ELF-1 (cell line): ENCODE measurements at regions not wholly inside any gene's neighbourhood (a gene's known extent, or its start where the extent isn't known, plus 50 kb on each side); places are given as distances from the start of the nearest gene placed in this dataset.
A peak's percentile ranks its signal among the peaks of the same experiment; 100 is the strongest.

Experiments used
- DNase-seq: peaks from one replicate; pipeline ENCODE4 v3.0.0-alpha.2; 2016; ENCODE audit warnings: low read depth, low spot score

DNA sequence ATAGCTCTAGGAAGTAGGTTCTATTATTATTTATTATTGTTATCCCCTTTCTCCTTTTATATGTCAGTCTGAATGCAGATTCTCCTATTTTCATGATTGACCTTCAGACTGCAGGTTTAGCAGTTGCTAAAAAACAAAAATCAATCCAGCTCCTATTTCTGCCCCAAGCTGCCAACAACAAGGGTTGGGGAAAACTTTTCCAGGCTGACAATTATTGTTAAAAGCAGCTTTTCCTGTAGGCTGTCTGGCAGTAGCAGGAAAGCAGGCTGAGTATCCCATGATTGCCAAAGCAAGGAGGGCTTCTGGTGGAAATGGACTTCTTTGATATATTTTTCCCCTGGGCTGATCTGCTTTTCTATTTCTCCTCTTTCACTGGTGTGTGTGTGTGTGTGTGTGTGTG is 78.0 kb upstream of the CTLA4 start:
- DNase-seq: no peak

- no peak for DNase-seq
Observed at GRCh38 chr2:203790134-203790852, 77.3 kb upstream of the CTLA4 start.

DNA sequence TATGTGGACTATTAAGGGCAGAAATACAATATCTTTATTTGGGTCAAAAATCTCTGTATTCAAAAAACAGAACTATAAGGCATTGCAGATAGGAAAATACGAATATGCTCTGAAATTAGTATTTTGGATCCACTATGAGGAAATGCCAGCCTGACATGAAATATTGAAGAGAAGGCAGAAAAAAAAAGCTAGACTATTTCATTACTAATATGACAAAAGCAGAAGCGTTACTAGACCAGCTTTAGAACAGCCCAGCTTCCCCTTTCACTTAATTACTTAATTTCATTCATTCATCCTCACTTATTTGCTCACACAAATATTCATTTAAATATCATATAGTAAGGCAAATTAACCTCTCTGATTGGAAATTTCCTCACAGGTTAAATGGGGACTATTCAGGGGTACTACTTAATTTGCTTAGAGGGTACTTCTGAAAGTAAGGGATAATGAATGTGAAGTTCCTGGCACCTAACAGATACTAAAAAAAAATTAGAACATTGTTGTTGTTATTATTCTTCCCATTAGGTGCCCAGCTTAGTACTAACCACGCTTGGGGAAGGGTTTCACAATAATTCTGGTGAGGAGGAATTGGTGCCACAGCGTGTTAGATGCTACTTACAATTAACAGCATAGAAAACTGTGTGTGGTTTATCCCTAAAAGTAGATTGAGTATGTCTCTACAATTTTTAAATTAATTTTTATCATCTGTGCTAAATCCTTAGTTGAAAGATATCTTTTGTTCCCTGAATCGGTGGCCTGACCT is 71.1 kb upstream of the CTLA4 start:
- no peak for DNase-seq

DNA sequence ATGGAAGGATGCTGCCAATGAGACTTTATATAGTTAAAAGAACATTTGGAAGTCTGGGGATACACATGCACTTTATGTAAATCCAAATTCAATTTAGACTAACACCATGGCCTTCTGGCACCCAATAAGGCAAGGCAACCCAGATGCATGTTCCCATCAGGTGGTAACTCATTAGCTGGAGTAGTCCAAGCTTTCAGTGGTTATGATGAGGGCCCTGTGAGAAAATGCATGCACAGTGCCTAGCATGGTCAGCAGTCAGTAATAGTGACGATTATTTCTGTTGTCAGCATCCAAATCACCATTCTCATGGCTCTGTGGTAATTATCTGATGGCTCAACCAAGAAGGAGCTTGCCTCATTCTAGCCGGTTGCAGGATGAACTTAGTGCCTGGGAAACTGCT is 70.3 kb upstream of the CTLA4 start:
- DNase-seq: no peak

DNA sequence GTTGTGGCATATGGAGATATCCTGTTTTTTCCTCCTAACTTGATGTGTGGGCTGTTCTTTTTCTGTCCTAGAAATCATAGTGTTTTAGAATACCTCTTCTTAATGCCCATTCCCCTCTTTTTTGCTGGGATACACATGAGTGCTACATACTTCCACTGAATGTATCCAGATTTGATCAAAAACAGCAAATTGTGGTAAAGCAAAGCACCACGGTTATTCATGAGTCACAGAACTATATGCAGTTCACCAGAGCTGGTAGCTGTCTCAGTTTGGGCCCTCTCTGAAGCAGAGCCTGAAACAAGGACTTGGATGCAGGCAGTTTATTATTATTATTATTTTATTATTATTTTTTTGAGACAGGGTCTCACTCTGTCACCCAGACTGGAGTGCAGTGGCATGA is 69.9 kb upstream of the CTLA4 start:
- DNase-seq: no peak

DNA sequence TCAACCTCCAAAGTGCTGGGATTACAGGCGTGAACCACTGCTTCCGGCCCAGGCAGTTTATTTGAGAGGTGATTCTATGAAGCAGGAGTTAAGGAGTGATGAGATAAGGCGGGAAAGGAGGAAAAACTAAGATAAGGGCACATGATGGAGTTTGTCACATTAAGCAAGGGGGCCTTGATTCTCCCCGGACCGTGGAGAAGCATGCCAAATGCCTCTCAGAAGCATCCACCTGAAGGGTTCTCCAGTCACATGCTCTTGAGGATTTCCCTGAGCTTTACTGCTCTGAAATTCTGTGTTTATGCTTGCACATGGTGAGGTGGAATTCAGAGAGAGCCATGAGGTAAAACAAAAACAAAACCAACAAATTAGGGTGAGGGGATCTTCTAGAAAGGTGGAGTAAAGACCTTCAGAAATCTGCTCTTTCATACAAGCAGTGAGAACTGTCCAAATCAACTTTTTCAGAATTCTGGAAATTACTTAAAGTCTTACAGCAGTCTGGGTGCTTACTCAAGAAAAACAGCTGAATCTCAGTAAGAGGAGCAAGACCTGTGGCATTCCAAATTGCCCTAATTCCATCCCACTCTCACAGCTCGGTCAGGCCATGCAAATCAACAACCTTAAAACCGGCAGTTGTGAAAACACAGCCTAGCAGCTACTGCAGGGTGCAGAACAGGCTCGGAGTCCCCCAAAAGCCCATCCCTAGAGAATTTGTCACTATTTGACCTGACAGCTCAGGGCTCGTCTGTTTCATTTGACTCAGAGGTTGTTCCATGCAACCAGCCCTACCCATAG is 69.1 kb upstream of the CTLA4 start:
- no peak for DNase-seq

- DNase-seq: no peak
Observed at GRCh38 chr2:203799908-203800307, 67.7 kb upstream of the CTLA4 start.

DNA sequence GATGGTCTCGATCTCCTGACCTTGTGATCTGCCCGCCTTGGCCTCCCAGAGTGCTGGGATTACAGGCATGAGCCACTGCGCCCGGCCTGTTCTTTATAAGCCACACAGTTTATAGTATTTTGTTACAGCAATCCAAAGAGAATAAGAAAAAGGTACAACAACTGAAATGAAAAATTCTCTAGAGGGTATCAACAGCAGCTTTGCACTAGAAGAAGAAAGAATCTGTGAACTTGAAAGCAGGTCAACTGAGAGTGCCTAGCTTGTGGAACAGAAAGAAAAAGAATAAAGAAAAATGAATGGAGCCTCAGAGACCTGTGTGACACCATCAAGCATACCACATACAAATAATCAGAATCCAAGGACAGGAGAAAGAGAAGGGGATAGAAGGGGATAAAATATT is 66.8 kb upstream of the CTLA4 start:
- no peak for DNase-seq

GRCh38 chr2:203802342-203803052 is 65.1 kb upstream of the CTLA4 start:
- no peak for DNase-seq

GRCh38 chr2:203803053-203803429 is 64.5 kb upstream of the CTLA4 start:
- DNase-seq: no peak

DNA sequence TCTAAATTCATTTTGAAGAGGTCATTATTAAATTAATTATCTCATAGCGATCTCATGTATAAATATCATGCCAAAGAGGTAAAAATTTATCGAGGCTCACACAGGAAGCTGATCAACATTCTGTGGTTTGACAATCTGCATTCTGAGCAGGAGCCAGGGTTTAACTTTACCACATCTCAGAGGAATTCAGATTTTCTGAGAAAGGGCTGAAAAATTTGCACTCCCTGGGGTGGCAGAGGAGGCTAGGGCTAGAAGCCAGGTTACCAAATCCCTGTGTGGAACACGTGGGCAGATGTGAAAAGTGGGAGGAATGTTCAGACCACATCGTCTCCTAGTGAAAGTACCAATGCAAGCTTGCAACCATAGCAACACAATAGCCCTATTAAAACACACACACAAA is 63.5 kb upstream of the CTLA4 start:
- DNase-seq: no peak

DNA sequence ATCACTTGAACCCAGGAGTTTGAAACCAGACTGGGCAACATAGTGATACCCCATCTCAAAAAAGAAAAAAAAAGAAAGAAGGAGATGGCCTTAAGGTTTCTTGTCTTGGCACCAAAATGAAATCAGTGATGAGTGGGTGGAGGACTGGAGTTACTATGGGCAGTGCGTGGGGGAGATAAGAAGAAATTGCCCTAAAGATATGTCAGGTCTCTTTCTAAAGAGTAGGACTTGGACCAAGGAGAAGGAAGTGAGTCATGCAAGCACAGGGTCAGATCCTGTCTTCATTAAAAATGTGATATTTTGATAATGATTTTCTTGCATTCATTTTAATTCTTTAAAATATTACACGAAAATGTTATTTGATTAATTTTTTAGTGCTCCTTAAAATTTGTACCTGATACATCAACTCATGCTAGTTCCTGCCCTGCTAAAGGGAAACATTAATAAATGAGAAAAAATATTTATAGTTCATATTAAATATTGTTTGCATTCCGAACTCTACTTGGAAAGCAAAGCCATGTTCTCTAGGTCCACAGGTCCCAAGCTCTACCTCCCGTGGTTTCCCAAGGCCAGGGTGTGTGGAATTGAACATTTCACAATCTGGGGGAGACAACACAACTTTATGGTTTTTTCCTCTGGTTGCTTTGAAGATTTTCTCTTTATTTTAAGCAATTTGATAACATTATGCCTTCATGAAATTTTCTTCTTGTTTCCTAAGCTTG is 62.6 kb upstream of the CTLA4 start:
- DNase-seq: no peak

- DNase-seq: no peak
Observed at GRCh38 chr2:203805486-203805838, 62.1 kb upstream of the CTLA4 start.

DNA sequence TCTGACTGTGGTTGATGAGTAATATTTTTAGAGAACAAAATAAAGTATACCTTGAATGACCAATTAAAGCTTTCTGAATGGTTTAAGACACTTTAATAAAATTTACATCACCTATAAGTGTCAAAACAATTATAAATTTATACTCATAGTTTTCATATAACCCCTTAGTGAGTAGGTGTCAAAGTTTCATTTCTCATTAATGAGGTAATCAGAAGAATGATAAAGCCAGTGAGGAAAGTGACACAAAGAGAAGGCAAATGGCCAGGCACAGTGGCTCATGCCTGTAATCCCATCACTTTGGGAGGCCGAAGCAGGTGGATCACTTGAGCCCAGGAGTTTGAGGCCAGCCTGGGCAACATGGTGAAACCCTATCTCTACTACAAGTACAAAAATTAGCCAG is 60.8 kb upstream of the CTLA4 start:
- no peak for DNase-seq

DNA sequence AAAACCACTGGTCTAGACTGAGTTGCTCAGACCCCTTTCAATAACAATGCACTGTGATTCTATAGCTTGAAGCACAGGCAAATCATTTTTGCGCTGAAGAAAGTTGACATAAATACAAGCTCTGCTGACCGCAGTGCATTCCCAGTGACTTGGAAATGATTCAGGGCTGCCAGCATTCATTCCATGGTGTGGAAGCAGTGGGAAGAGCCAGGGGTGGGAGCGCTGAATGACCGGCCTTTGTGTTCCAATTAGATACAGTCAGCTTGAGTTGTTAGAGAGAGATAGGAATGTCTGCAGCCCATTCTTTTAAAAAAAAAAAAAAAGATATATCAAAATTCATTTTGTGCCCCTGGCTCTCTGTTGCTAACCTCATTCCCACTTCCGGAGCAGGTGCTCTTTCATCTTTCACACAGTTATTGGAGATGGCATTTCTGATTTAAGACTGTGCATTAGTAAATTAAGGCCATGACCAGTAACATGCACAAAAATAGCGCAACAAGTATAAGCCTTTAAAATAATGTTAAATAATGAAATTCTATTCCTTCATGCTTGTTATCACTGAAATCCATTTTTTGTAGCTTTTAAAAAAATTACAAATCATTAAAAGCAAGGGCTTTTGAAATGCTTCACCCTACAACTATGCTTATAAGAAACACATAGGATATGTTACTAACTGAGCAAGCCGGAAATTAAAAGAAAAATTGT is 59.4 kb upstream of the CTLA4 start:
- peak; percentile 72 for DNase-seq

DNA sequence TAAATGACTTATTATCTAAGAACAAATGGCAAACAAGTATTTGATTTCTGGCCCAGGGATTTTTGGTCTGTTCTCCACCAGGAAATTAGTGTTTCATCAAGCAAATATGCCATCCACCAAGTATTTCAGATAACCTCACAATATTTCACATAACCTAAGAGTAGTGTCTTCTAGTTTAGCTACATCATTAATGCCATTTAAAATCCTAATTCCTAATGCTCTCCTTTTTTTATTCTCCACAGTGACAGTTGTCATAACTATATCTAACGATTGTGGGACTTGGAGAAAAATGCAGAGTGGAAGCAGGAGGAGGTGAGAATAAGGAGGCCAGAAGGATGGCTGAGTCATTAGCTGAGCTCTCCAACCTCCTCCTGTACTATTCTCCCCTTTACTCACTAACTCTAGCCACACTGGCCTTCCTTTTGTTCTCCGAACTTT is 58.5 kb upstream of the CTLA4 start:
- no peak for DNase-seq

GRCh38 chr2:203809991-203810510 is 57.5 kb upstream of the CTLA4 start:
- DNase-seq: no peak

- DNase-seq: peak; percentile 27
Observed at GRCh38 chr2:203811491-203812221, 55.9 kb upstream of the CTLA4 start.

GRCh38 chr2:203812294-203813221 is 55.0 kb upstream of the CTLA4 start:
- no peak for DNase-seq
